Psoas muscle (tissue), 7 donors: ENCODE measurements at regions not wholly inside any gene's neighbourhood (a gene's known extent, or its start where the extent isn't known, plus 50 kb on each side); places are given as distances from the start of the nearest gene placed in this dataset.

Experiments used
- ATAC-seq, 4 donors: fragments of 200-7000 bp; cut with Tn5 transposase; one replicate each; pipeline ENCODE4 v1.9.1; 2020; ENCODE audit warnings: moderate library complexity in 3 of 4, mild to moderate bottlenecking in 2 of 4
- DNase-seq, 2 donors: peaks; one replicate each; pipeline ENCODE4 v3.0.0-alpha.2; 2020
- H3K27ac ChIP-seq: fragments of 200-600 bp; one replicate; pipeline ENCODE4 v1.8.0; 2022
- H3K27me3 ChIP-seq, 3 donors: fragments of 200-600 bp in 1 of 3; one replicate each; pipeline versions ENCODE4 v1.6.1 to v1.8.0; 2013 to 2022; ENCODE audit warnings: low read length in 2 of 3, mild to moderate bottlenecking in 2 of 3, moderate library complexity in 1 of 3; ENCODE audit not compliant: insufficient read depth in 3 of 3
- H3K36me3 ChIP-seq, 2 donors: fragments of 200-600 bp in 1 of 2; one replicate each; pipeline versions ENCODE4 v1.6.1 to v1.8.0; 2013 to 2022; ENCODE audit warnings: low read depth in 1 of 2, mild to moderate bottlenecking in 1 of 2, moderate library complexity in 1 of 2; ENCODE audit not compliant: insufficient read depth in 1 of 2
- H3K4me1 ChIP-seq: fragments of 200-600 bp; one replicate; pipeline ENCODE4 v1.8.0; 2022
- H3K4me3 ChIP-seq: fragments of 200-600 bp; one replicate; pipeline ENCODE4 v1.8.0; 2022; ENCODE audit warnings: mild to moderate bottlenecking
- H3K9me3 ChIP-seq: fragments of 200-600 bp; one replicate; pipeline ENCODE4 v1.8.0; 2022
- WGBS, 3 donors: extraction: QIAGEN DNeasy Blood & Tissue Kit; methylation state at CpG; one replicate each; pipeline versions ENCODE4 v1.1.6 to v1.1.7; 2013; 5-methylcytosine and 5-hydroxymethylcytosine counted together
- intact Hi-C, 2 donors: fragments of 100-400 bp; cut with DNase I; formaldehyde crosslinking; loops; one replicate each; pipeline versions ENCODE4 v1.11.0 to v1.14.2; 2022
- TF ChIP-seq, protein P1 (sequence below): fragments of 200-600 bp; IDR thresholded peaks from one replicate; pipeline ENCODE4 v1.8.0; 2022; ENCODE audit warnings: antibody characterized with exemption
- donor health status: healthy with polysubstance abuse.
- donor health status: DM: no; HTN: no; CAD: no; lungs with moderate emphysema.
- donor health status: Bipolar disorder and iron deficiency.
- donor health status: healthy.
- donor health status: DM: yes; HTN: yes; CAD: no.
- donor health status: DM: no; HTN: no; CAD: no.
- donor health status: DM: yes; HTN: yes; CAD: no.

DNA sequence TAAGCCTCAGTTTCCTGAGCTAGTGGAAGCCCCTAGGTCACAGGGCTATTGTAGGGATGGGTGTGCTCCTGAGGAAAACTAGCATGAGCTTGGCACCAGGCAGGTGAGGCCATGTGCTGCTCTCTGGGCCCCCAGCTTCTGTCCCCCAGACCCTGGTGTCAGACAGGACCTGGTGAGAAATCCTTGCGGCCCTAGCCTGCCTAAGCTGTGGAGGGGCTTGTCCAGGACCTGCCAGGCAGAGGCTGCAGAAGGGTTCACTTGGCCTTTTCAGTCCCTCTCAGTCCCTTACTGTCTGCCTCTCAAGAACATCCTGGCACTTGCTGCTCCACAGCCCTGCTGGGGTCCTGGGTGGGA, 58.4 kb downstream of the ZFP36L2 start:
- intact Hi-C loops = no loop called here
- Histone ChIP-seq H3K27ac (no peak overlapping the region), H3K9me3 (no peaks in the 10 kb centered on the region), H3K4me1 (peaks cover 7% of the 10 kb centered on the region), H3K36me3 (no peaks in the 10 kb centered on the region), H3K27me3 (no peaks in the 10 kb centered on the region), H3K4me3 (no peak overlapping the region)
- WGBS, 3 donors = 91 to 100% (median 97%) methylated on average over 1 of the region's 1 CpG
- no peak for ATAC-seq
- no peak for DNase-seq
- TF ChIP-seq, protein P1, sequence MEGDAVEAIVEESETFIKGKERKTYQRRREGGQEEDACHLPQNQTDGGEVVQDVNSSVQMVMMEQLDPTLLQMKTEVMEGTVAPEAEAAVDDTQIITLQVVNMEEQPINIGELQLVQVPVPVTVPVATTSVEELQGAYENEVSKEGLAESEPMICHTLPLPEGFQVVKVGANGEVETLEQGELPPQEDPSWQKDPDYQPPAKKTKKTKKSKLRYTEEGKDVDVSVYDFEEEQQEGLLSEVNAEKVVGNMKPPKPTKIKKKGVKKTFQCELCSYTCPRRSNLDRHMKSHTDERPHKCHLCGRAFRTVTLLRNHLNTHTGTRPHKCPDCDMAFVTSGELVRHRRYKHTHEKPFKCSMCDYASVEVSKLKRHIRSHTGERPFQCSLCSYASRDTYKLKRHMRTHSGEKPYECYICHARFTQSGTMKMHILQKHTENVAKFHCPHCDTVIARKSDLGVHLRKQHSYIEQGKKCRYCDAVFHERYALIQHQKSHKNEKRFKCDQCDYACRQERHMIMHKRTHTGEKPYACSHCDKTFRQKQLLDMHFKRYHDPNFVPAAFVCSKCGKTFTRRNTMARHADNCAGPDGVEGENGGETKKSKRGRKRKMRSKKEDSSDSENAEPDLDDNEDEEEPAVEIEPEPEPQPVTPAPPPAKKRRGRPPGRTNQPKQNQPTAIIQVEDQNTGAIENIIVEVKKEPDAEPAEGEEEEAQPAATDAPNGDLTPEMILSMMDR = no peak

DNA sequence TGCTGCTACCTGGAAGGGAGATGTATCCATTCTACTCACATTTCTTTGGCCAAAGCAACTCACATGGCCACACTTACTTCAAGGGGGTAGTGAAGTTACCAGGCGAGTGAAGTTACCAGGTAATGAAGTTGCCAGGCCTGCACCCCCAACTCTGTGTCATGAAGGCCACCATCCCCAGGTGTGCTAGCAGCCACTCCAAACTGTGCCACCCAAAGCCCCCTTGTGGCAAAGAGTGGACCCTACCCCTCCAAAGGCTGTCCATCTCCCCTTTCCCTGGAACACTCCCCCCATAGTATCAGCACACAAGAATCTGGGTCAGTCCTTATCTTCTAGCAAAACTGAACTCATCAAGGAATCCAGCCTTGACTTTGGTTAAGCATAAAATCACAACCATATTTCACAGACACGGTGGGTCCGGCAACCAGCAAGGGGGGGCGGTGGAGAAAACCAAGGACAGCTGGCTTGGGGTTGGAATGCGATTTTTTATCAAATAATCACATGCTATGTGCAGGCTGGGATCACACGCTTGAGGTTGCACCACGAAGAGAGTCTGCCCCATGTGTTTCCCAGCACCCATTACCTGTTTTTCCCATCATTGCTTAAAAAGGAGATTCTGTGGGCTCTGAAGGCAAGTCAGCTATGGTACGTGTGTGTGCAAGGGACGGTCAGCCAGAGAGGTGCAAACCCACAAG, 60.9 kb downstream of the ZFP36L2 start:
- H3K27ac ChIP-seq = no peak overlapping the region
- H3K27me3 ChIP-seq = no peaks in the 10 kb centered on the region
- intact Hi-C loops = no loop called here
- peaks cover 7% of the 10 kb centered on the region for H3K4me1 ChIP-seq
- ATAC-seq (no peak), DNase-seq (no peak)
- H3K36me3 ChIP-seq = no peaks in the 10 kb centered on the region
- TF ChIP-seq, protein P1 = no peak
- no peaks in the 10 kb centered on the region for H3K9me3 ChIP-seq
- WGBS, 3 donors = 66 to 78% (median 69%) methylated on average over 9 of the region's 9 CpGs
- H3K4me3 ChIP-seq = no peak overlapping the region

DNA sequence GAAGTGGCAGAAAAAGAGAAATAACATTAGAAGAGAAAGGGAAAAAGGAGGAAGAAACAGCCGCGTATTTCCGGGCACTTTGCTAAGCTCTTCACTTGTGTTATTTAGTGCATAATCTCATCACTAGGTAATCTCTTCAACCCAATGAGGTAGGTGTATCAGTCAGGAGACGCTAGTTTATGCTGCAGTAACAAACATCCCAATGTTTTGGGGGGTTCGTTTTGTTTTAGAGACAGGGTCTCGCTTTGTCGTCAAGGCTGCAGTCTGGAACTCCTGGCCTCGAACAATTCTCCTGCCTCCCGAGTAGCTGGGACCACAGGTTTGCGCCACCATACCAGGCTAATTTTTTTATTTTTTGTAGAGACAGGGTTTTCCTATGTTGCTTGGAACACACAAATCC, 61.7 kb downstream of the ZFP36L2 start:
- Histone ChIP-seq H3K36me3 (no peaks in the 10 kb centered on the region), H3K9me3 (no peaks in the 10 kb centered on the region), H3K4me1 (peaks cover 4% of the 10 kb centered on the region), H3K4me3 (no peak overlapping the region), H3K27ac (no peak overlapping the region), H3K27me3 (no peaks in the 10 kb centered on the region)
- WGBS, 3 donors = 96 to 98% (median 96%) methylated on average over 10 of the region's 10 CpGs
- DNase-seq = no peak
- intact Hi-C loops = no loop called here
- ATAC-seq = no peak
- TF ChIP-seq, protein P1 = no peak

DNA sequence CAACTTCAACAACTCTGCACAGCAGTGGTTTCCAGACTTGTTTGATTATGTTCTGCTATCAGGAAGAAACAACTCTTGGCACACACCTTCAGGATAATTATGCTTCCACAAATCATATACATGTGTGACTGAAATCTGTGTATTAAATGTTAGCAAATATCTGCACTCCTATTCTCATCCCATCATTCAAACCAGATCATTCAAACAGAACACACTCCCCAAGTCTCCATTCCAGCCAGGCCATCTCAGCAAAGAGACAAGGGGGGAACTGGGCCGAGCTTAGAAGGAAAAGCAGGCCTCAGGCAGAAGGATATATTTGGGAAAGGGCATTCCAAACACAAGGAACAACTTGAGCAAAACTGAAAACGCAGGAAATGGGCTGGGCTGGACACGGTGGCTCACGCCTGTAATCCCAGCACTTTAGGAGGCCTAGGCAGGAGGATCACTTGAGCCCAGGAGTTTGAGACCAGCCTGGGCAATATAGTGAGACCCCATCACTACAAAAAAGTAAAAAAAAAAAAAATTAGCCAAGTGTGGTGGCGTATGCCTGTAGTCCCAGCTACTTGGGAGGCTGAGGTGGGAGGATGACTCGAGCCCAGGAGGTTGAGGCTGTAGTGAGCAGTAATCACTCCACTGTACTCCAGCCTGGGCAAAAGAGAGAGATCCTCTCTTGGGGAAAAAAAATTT, 62.7 kb downstream of the ZFP36L2 start:
- no peak overlapping the region for H3K4me3 ChIP-seq
- H3K27me3 ChIP-seq = no peaks in the 10 kb centered on the region
- ATAC-seq (no peak), DNase-seq (no peak)
- no peaks in the 10 kb centered on the region for H3K36me3 ChIP-seq
- no peak overlapping the region for H3K27ac ChIP-seq
- H3K9me3 ChIP-seq = no peaks in the 10 kb centered on the region
- peaks cover 10% of the 10 kb centered on the region for H3K4me1 ChIP-seq
- TF ChIP-seq, protein P1 = no peak
- intact Hi-C loops = no loop called here
- WGBS, 3 donors = 74 to 83% (median 79%) methylated on average over 6 of the region's 6 CpGs

DNA sequence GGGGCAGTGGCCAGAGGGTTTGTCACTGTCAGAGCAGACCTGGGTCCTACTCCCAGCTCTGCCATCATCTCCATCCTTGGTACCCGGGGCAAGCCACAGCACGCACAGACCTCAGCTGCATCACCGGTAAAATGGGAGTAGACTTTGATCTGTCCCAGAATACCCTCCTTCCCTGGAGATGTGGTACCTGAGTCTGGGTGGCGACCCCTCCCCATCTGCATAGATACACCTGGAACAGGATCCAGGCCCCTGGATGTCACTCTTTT, 64.0 kb downstream of the ZFP36L2 start:
- 94 to 96% (median 94%) methylated on average over 4 of the region's 4 CpGs for WGBS, 3 donors
- Histone ChIP-seq H3K9me3 (no peaks in the 10 kb centered on the region), H3K36me3 (no peaks in the 10 kb centered on the region), H3K4me1 (peaks cover 19% of the 10 kb centered on the region), H3K4me3 (no peak overlapping the region), H3K27ac (no peak overlapping the region), H3K27me3 (no peaks in the 10 kb centered on the region)
- intact Hi-C loops = no loop called here
- no peak for ATAC-seq
- DNase-seq = no peak
- TF ChIP-seq, protein P1 = no peak
